GM23338 (cell line): ENCODE measurements at regions not wholly inside any gene's neighbourhood (a gene's known extent, or its start where the extent isn't known, plus 50 kb on each side); places are given as distances from the start of the nearest gene placed in this dataset.

Source experiments
- ATAC-seq: fragments of 200-7000 bp; cut with Tn5 transposase; 3 replicates; pipeline ENCODE4 v1.9.1; 2020
- DNase-seq: peaks from one replicate; pipeline ENCODE4 v3.0.0-alpha.2; 2015; ENCODE audit warnings: low spot score
- H2AFZ ChIP-seq: fragments of 200-600 bp; sonication (generic); 2 replicates; pipeline ENCODE4 v1.8.0; 2016; ENCODE audit warnings: antibody characterized with exemption, mild to moderate bottlenecking, moderate library complexity
- H3F3A ChIP-seq: fragments of 200-600 bp; sonication (generic); replicated peaks from 2 replicates; pipeline ENCODE4 v1.8.0; 2017; ENCODE audit warnings: antibody characterized with exemption, mixed run types, low read depth
- H3K27ac ChIP-seq: fragments of 200-600 bp; sonication (generic); 2 replicates; pipeline ENCODE4 v1.6.1; 2016; ENCODE audit warnings: low read depth
- H3K27me3 ChIP-seq: fragments of 200-600 bp; sonication (generic); 2 replicates; pipeline ENCODE4 v1.8.0; 2016; ENCODE audit warnings: mild to moderate bottlenecking, mixed run types, moderate library complexity; ENCODE audit not compliant: insufficient read depth
- H3K36me3 ChIP-seq: fragments of 200-600 bp; sonication (generic); 2 replicates; pipeline ENCODE4 v1.8.0; 2016; ENCODE audit warnings: mild to moderate bottlenecking; ENCODE audit not compliant: insufficient read depth
- H3K4me1 ChIP-seq: fragments of 200-600 bp; sonication (generic); 2 replicates; pipeline ENCODE4 v1.8.0; 2016; ENCODE audit warnings: mild to moderate bottlenecking, moderate library complexity; ENCODE audit not compliant: insufficient read depth
- H3K4me2 ChIP-seq: fragments of 200-600 bp; sonication (generic); 2 replicates; pipeline ENCODE4 v1.7.1; 2017; ENCODE audit warnings: mixed run types
- H3K4me3 ChIP-seq: fragments of 200-600 bp; sonication (generic); 2 replicates; pipeline ENCODE4 v1.6.1; 2016; ENCODE audit warnings: mixed run types
- H3K79me2 ChIP-seq: fragments of 200-600 bp; sonication (generic); replicated peaks from 2 replicates; pipeline ENCODE4 v1.8.0; 2017; ENCODE audit warnings: mild to moderate bottlenecking; ENCODE audit not compliant: insufficient read depth
- H3K9me2 ChIP-seq: fragments of 200-600 bp; sonication (generic); 2 replicates; pipeline ENCODE4 v1.8.0; 2017; ENCODE audit not compliant: insufficient read depth
- H4K20me1 ChIP-seq: fragments of 200-600 bp; sonication (generic); replicated peaks from 2 replicates; pipeline ENCODE4 v1.8.0; 2017; ENCODE audit warnings: mild to moderate bottlenecking; ENCODE audit not compliant: insufficient read depth
- H3K27ac Mint-ChIP-seq: 2 replicates; pipeline ENCODE4 v1.8.0; 2020; ENCODE audit warnings: inconsistent platforms, mild to moderate bottlenecking, moderate library complexity, mixed read lengths
- H3K27me3 Mint-ChIP-seq: 3 replicates; pipeline ENCODE4 v1.8.0; 2022; ENCODE audit warnings: low read depth, mild to moderate bottlenecking, moderate library complexity, mixed read lengths, inconsistent platforms; ENCODE audit not compliant: insufficient read depth, poor library complexity
- H3K36me3 Mint-ChIP-seq: 3 replicates; pipeline ENCODE4 v1.8.0; 2021; ENCODE audit warnings: low read depth, mild to moderate bottlenecking, inconsistent platforms, moderate library complexity, mixed read lengths
- H3K4me1 Mint-ChIP-seq: 3 replicates; pipeline ENCODE4 v1.8.0; 2020; ENCODE audit warnings: mild to moderate bottlenecking, inconsistent platforms, mixed read lengths
- H3K4me3 Mint-ChIP-seq: 3 replicates; pipeline ENCODE4 v1.8.0; 2021; ENCODE audit warnings: moderate library complexity, mild to moderate bottlenecking, inconsistent platforms, mixed read lengths
- H3K9me3 Mint-ChIP-seq: 3 replicates; pipeline ENCODE4 v1.8.0; 2020; ENCODE audit warnings: moderate library complexity, mild to moderate bottlenecking, inconsistent platforms, mixed read lengths
- CREB1 ChIP-seq: fragments of 250-450 bp; sonication (Bioruptor Pico); IDR thresholded peaks from 2 replicates; pipeline ENCODE4 v1.5.0; 2020; ENCODE audit warnings: low read depth, mild to moderate bottlenecking, moderate library complexity
- EZH2 ChIP-seq: fragments of 200-600 bp; sonication (generic); IDR thresholded peaks from one replicate; pipeline ENCODE4 v1.8.0; 2017; ENCODE audit warnings: antibody characterized with exemption, mild to moderate bottlenecking, low read depth; ENCODE audit not compliant: unreplicated experiment
- EZH2phosphoT487 ChIP-seq: fragments of 200-600 bp; sonication (generic); IDR thresholded peaks from one replicate; pipeline ENCODE4 v1.8.1; 2018; ENCODE audit warnings: antibody characterized with exemption; ENCODE audit not compliant: unreplicated experiment
- JUNB ChIP-seq: IDR thresholded peaks from one replicate; pipeline ENCODE4 v1.6.1; 2016; ENCODE audit warnings: antibody characterized with exemption; ENCODE audit not compliant: unreplicated experiment
- NANOG ChIP-seq: IDR thresholded peaks from 2 replicates; pipeline ENCODE4 v1.6.1; 2016; ENCODE audit warnings: antibody characterized with exemption, borderline replicate concordance
- POLR2AphosphoS5 ChIP-seq: IDR thresholded peaks from 2 replicates; pipeline ENCODE4 v1.6.1; 2016; ENCODE audit warnings: antibody characterized with exemption, low read depth
- STAT1 ChIP-seq: IDR thresholded peaks from one replicate; pipeline ENCODE4 v1.6.1; 2016; ENCODE audit warnings: antibody characterized with exemption; ENCODE audit not compliant: unreplicated experiment
- ZNF114 ChIP-seq: fragments of 250-450 bp; sonication (Bioruptor Pico); IDR thresholded peaks from 2 replicates; pipeline ENCODE4 v1.5.0; 2020; ENCODE audit warnings: mild to moderate bottlenecking, moderate library complexity
- ZNF331 ChIP-seq: fragments of 250-450 bp; sonication (Bioruptor Pico); IDR thresholded peaks from 2 replicates; pipeline ENCODE4 v1.5.0; 2020; ENCODE audit warnings: low read depth, mild to moderate bottlenecking, moderate library complexity
- TF ChIP-seq, protein P1 (sequence below): IDR thresholded peaks from one replicate; pipeline ENCODE4 v1.6.1; 2018; ENCODE audit warnings: antibody characterized with exemption; ENCODE audit not compliant: unreplicated experiment
- TF ChIP-seq, protein P2 (sequence below): IDR thresholded peaks from 2 replicates; pipeline ENCODE4 v1.6.1; 2016; ENCODE audit warnings: antibody characterized with exemption
- TF ChIP-seq, protein P3 (sequence below): fragments of 250-450 bp; sonication (Bioruptor Pico); IDR thresholded peaks from 2 replicates; pipeline ENCODE4 v1.5.0; 2020; ENCODE audit warnings: mild to moderate bottlenecking, moderate library complexity
- TF ChIP-seq, protein P4 (sequence below), 2 experiments: fragments of 200-600 bp in 1 of 2; sonication (generic) in 1 of 2; conservative IDR thresholded peaks; 2 replicates each; pipeline versions ENCODE4 v1.5.1 to v1.6.1; 2016 to 2017; ENCODE audit warnings: antibody characterized with exemption in 2 of 2, low read depth in 2 of 2, mild to moderate bottlenecking in 2 of 2, moderate library complexity in 1 of 2

DNA sequence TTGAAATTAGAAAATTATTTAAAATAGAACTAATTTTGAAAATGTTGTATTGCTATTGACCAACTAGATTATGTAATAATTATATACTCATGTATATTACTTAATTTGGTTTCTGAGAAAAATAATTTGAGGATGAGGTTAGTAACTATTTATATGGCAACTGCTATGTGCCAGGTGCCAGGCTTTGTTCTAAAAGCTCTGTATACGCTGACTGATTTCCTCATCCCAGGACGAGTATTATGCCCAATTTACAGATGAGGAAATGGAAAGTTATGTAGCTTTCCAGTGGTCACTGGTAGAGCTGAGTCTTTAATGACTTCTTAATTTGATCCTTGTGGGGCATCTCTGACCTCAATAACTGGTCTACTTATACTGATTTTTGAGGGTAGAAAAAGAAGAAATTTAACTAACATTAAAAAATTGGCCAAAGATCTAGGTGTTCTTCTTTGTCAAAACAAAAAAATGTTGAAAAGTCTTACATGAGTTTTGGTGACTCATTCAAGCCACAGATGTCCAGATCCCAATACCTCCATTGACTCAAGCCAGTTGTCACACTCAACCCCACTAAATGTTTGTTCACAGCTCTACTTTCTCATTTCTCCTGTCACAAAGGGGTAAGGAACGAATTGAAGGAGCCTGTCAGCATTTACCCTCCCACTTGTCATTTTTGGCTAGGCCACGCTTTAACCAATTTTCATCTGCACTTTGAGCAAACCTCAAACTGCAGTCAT is 228.1 kb upstream of the MEF2C start:
- H3K36me3 Mint-ChIP-seq = no peaks in the 10 kb centered on the region
- TF ChIP-seq, protein P1, sequence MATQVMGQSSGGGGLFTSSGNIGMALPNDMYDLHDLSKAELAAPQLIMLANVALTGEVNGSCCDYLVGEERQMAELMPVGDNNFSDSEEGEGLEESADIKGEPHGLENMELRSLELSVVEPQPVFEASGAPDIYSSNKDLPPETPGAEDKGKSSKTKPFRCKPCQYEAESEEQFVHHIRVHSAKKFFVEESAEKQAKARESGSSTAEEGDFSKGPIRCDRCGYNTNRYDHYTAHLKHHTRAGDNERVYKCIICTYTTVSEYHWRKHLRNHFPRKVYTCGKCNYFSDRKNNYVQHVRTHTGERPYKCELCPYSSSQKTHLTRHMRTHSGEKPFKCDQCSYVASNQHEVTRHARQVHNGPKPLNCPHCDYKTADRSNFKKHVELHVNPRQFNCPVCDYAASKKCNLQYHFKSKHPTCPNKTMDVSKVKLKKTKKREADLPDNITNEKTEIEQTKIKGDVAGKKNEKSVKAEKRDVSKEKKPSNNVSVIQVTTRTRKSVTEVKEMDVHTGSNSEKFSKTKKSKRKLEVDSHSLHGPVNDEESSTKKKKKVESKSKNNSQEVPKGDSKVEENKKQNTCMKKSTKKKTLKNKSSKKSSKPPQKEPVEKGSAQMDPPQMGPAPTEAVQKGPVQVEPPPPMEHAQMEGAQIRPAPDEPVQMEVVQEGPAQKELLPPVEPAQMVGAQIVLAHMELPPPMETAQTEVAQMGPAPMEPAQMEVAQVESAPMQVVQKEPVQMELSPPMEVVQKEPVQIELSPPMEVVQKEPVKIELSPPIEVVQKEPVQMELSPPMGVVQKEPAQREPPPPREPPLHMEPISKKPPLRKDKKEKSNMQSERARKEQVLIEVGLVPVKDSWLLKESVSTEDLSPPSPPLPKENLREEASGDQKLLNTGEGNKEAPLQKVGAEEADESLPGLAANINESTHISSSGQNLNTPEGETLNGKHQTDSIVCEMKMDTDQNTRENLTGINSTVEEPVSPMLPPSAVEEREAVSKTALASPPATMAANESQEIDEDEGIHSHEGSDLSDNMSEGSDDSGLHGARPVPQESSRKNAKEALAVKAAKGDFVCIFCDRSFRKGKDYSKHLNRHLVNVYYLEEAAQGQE = no peak
- TF ChIP-seq ZNF331 (CRISPR knock-in tag) (no peak), JUNB (no peak), POLR2AphosphoS5 (no peak), EZH2 (no peak), ZNF114 (CRISPR knock-in tag) (no peak), STAT1 (no peak), EZH2phosphoT487 (no peak), CREB1 (CRISPR knock-in tag) (no peak), NANOG (no peak)
- TF ChIP-seq, protein P2, sequence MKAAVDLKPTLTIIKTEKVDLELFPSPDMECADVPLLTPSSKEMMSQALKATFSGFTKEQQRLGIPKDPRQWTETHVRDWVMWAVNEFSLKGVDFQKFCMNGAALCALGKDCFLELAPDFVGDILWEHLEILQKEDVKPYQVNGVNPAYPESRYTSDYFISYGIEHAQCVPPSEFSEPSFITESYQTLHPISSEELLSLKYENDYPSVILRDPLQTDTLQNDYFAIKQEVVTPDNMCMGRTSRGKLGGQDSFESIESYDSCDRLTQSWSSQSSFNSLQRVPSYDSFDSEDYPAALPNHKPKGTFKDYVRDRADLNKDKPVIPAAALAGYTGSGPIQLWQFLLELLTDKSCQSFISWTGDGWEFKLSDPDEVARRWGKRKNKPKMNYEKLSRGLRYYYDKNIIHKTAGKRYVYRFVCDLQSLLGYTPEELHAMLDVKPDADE = no peak
- TF ChIP-seq, protein P3, sequence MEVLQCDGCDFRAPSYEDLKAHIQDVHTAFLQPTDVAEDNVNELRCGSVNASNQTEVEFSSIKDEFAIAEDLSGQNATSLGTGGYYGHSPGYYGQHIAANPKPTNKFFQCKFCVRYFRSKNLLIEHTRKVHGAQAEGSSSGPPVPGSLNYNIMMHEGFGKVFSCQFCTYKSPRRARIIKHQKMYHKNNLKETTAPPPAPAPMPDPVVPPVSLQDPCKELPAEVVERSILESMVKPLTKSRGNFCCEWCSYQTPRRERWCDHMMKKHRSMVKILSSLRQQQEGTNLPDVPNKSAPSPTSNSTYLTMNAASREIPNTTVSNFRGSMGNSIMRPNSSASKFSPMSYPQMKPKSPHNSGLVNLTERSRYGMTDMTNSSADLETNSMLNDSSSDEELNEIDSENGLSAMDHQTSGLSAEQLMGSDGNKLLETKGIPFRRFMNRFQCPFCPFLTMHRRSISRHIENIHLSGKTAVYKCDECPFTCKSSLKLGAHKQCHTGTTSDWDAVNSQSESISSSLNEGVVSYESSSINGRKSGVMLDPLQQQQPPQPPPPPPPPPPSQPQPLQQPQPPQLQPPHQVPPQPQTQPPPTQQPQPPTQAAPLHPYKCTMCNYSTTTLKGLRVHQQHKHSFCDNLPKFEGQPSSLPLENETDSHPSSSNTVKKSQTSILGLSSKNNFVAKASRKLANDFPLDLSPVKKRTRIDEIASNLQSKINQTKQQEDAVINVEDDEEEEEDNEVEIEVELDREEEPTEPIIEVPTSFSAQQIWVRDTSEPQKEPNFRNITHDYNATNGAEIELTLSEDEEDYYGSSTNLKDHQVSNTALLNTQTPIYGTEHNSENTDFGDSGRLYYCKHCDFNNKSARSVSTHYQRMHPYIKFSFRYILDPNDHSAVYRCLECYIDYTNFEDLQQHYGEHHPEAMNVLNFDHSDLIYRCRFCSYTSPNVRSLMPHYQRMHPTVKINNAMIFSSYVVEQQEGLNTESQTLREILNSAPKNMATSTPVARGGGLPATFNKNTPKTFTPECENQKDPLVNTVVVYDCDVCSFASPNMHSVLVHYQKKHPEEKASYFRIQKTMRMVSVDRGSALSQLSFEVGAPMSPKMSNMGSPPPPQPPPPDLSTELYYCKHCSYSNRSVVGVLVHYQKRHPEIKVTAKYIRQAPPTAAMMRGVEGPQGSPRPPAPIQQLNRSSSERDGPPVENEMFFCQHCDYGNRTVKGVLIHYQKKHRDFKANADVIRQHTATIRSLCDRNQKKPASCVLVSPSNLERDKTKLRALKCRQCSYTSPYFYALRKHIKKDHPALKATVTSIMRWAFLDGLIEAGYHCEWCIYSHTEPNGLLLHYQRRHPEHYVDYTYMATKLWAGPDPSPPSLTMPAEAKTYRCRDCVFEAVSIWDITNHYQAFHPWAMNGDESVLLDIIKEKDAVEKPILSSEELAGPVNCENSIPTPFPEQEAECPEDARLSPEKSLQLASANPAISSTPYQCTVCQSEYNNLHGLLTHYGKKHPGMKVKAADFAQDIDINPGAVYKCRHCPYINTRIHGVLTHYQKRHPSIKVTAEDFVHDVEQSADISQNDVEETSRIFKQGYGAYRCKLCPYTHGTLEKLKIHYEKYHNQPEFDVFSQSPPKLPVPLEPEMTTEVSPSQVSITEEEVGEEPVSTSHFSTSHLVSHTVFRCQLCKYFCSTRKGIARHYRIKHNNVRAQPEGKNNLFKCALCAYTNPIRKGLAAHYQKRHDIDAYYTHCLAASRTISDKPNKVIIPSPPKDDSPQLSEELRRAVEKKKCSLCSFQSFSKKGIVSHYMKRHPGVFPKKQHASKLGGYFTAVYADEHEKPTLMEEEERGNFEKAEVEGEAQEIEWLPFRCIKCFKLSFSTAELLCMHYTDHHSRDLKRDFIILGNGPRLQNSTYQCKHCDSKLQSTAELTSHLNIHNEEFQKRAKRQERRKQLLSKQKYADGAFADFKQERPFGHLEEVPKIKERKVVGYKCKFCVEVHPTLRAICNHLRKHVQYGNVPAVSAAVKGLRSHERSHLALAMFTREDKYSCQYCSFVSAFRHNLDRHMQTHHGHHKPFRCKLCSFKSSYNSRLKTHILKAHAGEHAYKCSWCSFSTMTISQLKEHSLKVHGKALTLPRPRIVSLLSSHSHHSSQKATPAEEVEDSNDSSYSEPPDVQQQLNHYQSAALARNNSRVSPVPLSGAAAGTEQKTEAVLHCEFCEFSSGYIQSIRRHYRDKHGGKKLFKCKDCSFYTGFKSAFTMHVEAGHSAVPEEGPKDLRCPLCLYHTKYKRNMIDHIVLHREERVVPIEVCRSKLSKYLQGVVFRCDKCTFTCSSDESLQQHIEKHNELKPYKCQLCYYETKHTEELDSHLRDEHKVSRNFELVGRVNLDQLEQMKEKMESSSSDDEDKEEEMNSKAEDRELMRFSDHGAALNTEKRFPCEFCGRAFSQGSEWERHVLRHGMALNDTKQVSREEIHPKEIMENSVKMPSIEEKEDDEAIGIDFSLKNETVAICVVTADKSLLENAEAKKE (CRISPR knock-in tag) = no peak
- TF ChIP-seq, protein P4, sequence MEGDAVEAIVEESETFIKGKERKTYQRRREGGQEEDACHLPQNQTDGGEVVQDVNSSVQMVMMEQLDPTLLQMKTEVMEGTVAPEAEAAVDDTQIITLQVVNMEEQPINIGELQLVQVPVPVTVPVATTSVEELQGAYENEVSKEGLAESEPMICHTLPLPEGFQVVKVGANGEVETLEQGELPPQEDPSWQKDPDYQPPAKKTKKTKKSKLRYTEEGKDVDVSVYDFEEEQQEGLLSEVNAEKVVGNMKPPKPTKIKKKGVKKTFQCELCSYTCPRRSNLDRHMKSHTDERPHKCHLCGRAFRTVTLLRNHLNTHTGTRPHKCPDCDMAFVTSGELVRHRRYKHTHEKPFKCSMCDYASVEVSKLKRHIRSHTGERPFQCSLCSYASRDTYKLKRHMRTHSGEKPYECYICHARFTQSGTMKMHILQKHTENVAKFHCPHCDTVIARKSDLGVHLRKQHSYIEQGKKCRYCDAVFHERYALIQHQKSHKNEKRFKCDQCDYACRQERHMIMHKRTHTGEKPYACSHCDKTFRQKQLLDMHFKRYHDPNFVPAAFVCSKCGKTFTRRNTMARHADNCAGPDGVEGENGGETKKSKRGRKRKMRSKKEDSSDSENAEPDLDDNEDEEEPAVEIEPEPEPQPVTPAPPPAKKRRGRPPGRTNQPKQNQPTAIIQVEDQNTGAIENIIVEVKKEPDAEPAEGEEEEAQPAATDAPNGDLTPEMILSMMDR (conservative IDR thresholded peaks at IDR 0.05; ENCODE audit: low read depth in 2 of 2) = no peak
- H3K27ac ChIP-seq = no peak overlapping the region

More for the DNA sequence above, 228.1 kb upstream of the MEF2C start:
- ATAC-seq = no peak
- Histone ChIP-seq H3K36me3 (no peaks in the 10 kb centered on the region), H3K27me3 (no peaks in the 10 kb centered on the region), H3F3A (no peaks in the 10 kb centered on the region), H2AFZ (no peak overlapping the region), H4K20me1 (no peaks in the 10 kb centered on the region), H3K9me2 (no peaks in the 10 kb centered on the region), H3K4me2 (no peak overlapping the region), H3K4me3 (no peak overlapping the region), H3K4me1 (no peaks in the 10 kb centered on the region), H3K79me2 (no peaks in the 10 kb centered on the region)
- peaks cover 3% of the 10 kb centered on the region; the same call in 1 of the 3 replicates for H3K4me1 Mint-ChIP-seq
- H3K27me3 Mint-ChIP-seq = no peaks in the 10 kb centered on the region
- H3K4me3 Mint-ChIP-seq = no peak overlapping the region
- H3K27ac Mint-ChIP-seq = no peak overlapping the region
- no peak for DNase-seq
- H3K9me3 Mint-ChIP-seq = no peaks in the 10 kb centered on the region
